H1 (cell line): ENCODE measurements at regions not wholly inside any gene's neighbourhood (a gene's known extent, or its start where the extent isn't known, plus 50 kb on each side); places are given as distances from the start of the nearest gene placed in this dataset.

Source experiments
- CTCF ChIA-PET: fragments of 300-600 bp; sonication (Branson Sonifier 250); formaldehyde crosslinking; loops from one replicate; lab custom pipeline; 2021; ENCODE audit not compliant: partially characterized antibody; lab: Charles Lee
- POLR2A ChIA-PET: fragments of 300-600 bp; sonication (Branson Sonifier 250); formaldehyde crosslinking; loops from one replicate; lab custom pipeline; 2021; ENCODE audit warnings: inconsistent platforms; ENCODE audit not compliant: partially characterized antibody; lab: Charles Lee
- DNase-seq, 2 experiments: peaks; one replicate each; pipeline versions ENCODE4 v3.0.0 to v3.0.0-alpha.2; 2010 to 2022; ENCODE audit warnings: low spot score in 2 of 2, low read depth in 1 of 2, mixed read lengths in 1 of 2
- FAIRE-seq: peaks from 2 replicates; lab custom pipeline; 2011; peaks lifted over from hg19 to GRCh38; lab: Jason Lieb, UNC
- H2AFZ ChIP-seq: 2 replicates; pipeline ENCODE4 v1.8.1; 2012; ENCODE audit warnings: low read length, inconsistent platforms
- H2AK5ac ChIP-seq: 2 replicates; pipeline ENCODE4 v1.6.1; 2013; ENCODE audit warnings: low read depth, low read length
- H2BK120ac ChIP-seq: replicated peaks from 2 replicates; pipeline ENCODE3; 2013; ENCODE audit warnings: low read depth, low read length, inconsistent platforms
- H2BK12ac ChIP-seq: 2 replicates; pipeline ENCODE4 v1.6.1; 2013; ENCODE audit warnings: low read depth, low read length
- H2BK15ac ChIP-seq: 2 replicates; pipeline ENCODE4 v1.6.1; 2013; ENCODE audit warnings: low read length
- H2BK20ac ChIP-seq: 2 replicates; pipeline ENCODE4 v1.6.1; 2013; ENCODE audit warnings: low read length
- H2BK5ac ChIP-seq: 2 replicates; pipeline ENCODE4 v1.6.1; 2013; ENCODE audit warnings: low read depth, low read length
- H3K14ac ChIP-seq: 2 replicates; pipeline ENCODE4 v1.6.1; 2013; ENCODE audit warnings: inconsistent platforms; ENCODE audit not compliant: insufficient read length
- H3K18ac ChIP-seq: 2 replicates; pipeline ENCODE4 v1.6.1; 2013; ENCODE audit warnings: low read length; ENCODE audit errors: extremely low read depth
- H3K23ac ChIP-seq: 2 replicates; pipeline ENCODE4 v1.6.1; 2013; ENCODE audit warnings: inconsistent platforms; ENCODE audit not compliant: insufficient read length
- H3K23me2 ChIP-seq: 2 replicates; pipeline ENCODE4 v1.6.1; 2013; ENCODE audit warnings: low read depth, low read length
- H3K27ac ChIP-seq: 2 replicates; pipeline ENCODE4 v1.6.1; 2011; ENCODE audit warnings: low read depth, low read length, inconsistent platforms
- H3K27me3 ChIP-seq, 4 experiments: replicated peaks in 1 of 4; 1 replicate in 1 of 4; 2 replicates in 3 of 4; pipeline versions ENCODE4 v1.6.1 to v1.8.1; 2011 to 2013; ENCODE audit warnings: low read length in 3 of 4, mild to moderate bottlenecking in 3 of 4, inconsistent platforms in 2 of 4, mixed read lengths in 2 of 4, moderate library complexity in 1 of 4; ENCODE audit not compliant: control insufficient read depth in 3 of 4, insufficient read depth in 3 of 4; ENCODE audit errors: extremely low read depth in 1 of 4
- H3K36me3 ChIP-seq, 4 experiments: 2 replicates each; pipeline versions ENCODE4 v1.6.1 to v1.8.1; 2011 to 2013; ENCODE audit warnings: mild to moderate bottlenecking in 4 of 4, low read length in 3 of 4, moderate library complexity in 2 of 4, control low read depth in 1 of 4, inconsistent platforms in 1 of 4; ENCODE audit not compliant: insufficient read depth in 4 of 4, control insufficient read depth in 2 of 4
- H3K4ac ChIP-seq: replicated peaks from 2 replicates; pipeline ENCODE3; 2013; ENCODE audit warnings: low read length, low read depth, mixed read lengths, inconsistent platforms; ENCODE audit not compliant: insufficient read length
- H3K4me1 ChIP-seq, 4 experiments: replicated peaks in 1 of 4; 1 replicate in 1 of 4; 2 replicates in 3 of 4; pipeline versions ENCODE4 v1.6.1 to v1.8.1; 2011 to 2013; ENCODE audit warnings: low read length in 3 of 4, inconsistent platforms in 2 of 4, mixed read lengths in 1 of 4; ENCODE audit not compliant: insufficient read depth in 4 of 4, control insufficient read depth in 3 of 4
- H3K4me2 ChIP-seq, 2 experiments: 2 replicates each; pipeline versions ENCODE4 v1.6.1 to v1.8.1; 2011 to 2013; ENCODE audit warnings: low read depth in 2 of 2, low read length in 2 of 2, control low read depth in 1 of 2, inconsistent platforms in 1 of 2, mild to moderate bottlenecking in 1 of 2; ENCODE audit not compliant: insufficient read depth in 1 of 2
- H3K4me3 ChIP-seq, 4 experiments: fragments of 200-600, 300-600 bp in 1 of 4; sonication (generic), shearing (Covaris generic), sonication (Bioruptor Twin) in 1 of 4; 2 replicates each; pipeline versions ENCODE4 v1.5.1 to v1.8.1; 2011 to 2016; ENCODE audit warnings: low read length in 4 of 4, low read depth in 3 of 4, control low read depth in 2 of 4, inconsistent platforms in 2 of 4, mild to moderate bottlenecking in 2 of 4, mixed read lengths in 1 of 4, moderate library complexity in 1 of 4; ENCODE audit not compliant: insufficient read depth in 2 of 4; ENCODE audit errors: extremely low read depth in 1 of 4
- H3K56ac ChIP-seq: replicated peaks from 2 replicates; pipeline ENCODE3; 2013; ENCODE audit warnings: low read depth, mild to moderate bottlenecking, mixed read lengths, low read length, inconsistent platforms; ENCODE audit not compliant: insufficient read length
- H3K79me1 ChIP-seq: 2 replicates; pipeline ENCODE4 v1.6.1; 2013; ENCODE audit warnings: low read depth, low read length, control low read depth
- H3K79me2 ChIP-seq, 2 experiments: 2 replicates each; pipeline versions ENCODE4 v1.6.1 to v1.8.1; 2012 to 2013; ENCODE audit warnings: low read length in 2 of 2, mild to moderate bottlenecking in 2 of 2, inconsistent platforms in 1 of 2; ENCODE audit not compliant: insufficient read depth in 2 of 2, control insufficient read depth in 1 of 2
- H3K9ac ChIP-seq, 4 experiments: replicated peaks in 1 of 4; 1 replicate in 1 of 4; 2 replicates in 3 of 4; pipeline versions ENCODE4 v1.6.1 to v1.8.1; 2011 to 2013; ENCODE audit warnings: low read depth in 3 of 4, low read length in 3 of 4, control low read depth in 2 of 4, mild to moderate bottlenecking in 2 of 4, moderate library complexity in 2 of 4, inconsistent platforms in 1 of 4; ENCODE audit errors: extremely low read depth in 1 of 4
- H3K9me3 ChIP-seq, 2 experiments: 2 replicates each; pipeline versions ENCODE4 v1.6.1 to v1.8.1; 2012 to 2013; ENCODE audit warnings: mild to moderate bottlenecking in 2 of 2, moderate library complexity in 2 of 2, control low read depth in 1 of 2, inconsistent platforms in 1 of 2, low read depth in 1 of 2, low read length in 1 of 2, mixed read lengths in 1 of 2; ENCODE audit not compliant: insufficient read depth in 2 of 2
- H4K20me1 ChIP-seq, 2 experiments: replicated peaks in 1 of 2; 2 replicates each; pipeline versions ENCODE3 to v1.8.1; 2011 to 2013; ENCODE audit warnings: inconsistent platforms in 2 of 2, low read length in 2 of 2, mild to moderate bottlenecking in 1 of 2; ENCODE audit not compliant: insufficient read depth in 2 of 2, control insufficient read depth in 1 of 2
- H4K5ac ChIP-seq: 2 replicates; pipeline ENCODE4 v1.6.1; 2013; ENCODE audit warnings: low read length, low read depth, mixed read lengths, inconsistent platforms; ENCODE audit not compliant: insufficient read length
- H4K8ac ChIP-seq: 2 replicates; pipeline ENCODE4 v1.8.0; 2013; ENCODE audit warnings: mild to moderate bottlenecking, moderate library complexity, low read length, inconsistent platforms; ENCODE audit not compliant: insufficient read depth; ENCODE audit errors: extremely low read depth
- H4K91ac ChIP-seq: replicated peaks from 2 replicates; pipeline ENCODE3; 2013; ENCODE audit warnings: low read length, mixed read lengths, inconsistent platforms; ENCODE audit not compliant: insufficient read length
- JUND ChIP-seq: IDR thresholded peaks from 2 replicates; pipeline ENCODE4 v1.6.1; 2011; ENCODE audit warnings: mild to moderate bottlenecking, improper control_type of control experiment, low read length
- MAFK ChIP-seq: IDR thresholded peaks from 2 replicates; pipeline ENCODE4 v1.6.1; 2012; ENCODE audit warnings: low read depth, mild to moderate bottlenecking, improper control_type of control experiment, low read length
- TAF1 ChIP-seq: IDR thresholded peaks from 2 replicates; pipeline ENCODE4 v1.6.1; 2011; ENCODE audit warnings: mild to moderate bottlenecking, low read depth, low read length
- WGBS, 2 experiments: shearing (Covaris generic) in 1 of 2; methylation state at CpG; one replicate each; pipeline versions ENCODE4 v1.1.6 to v1.1.7; 2013 to 2015; ENCODE audit warnings: low lambda C conversion rate in 2 of 2, mixed read lengths in 2 of 2, inconsistent platforms in 1 of 2, low coverage in 1 of 2, missing lambda C conversion rate in 1 of 2; ENCODE audit not compliant: insufficient replicate concordance in 2 of 2, insufficient coverage in 1 of 2, insufficient read length in 1 of 2; ENCODE audit errors: extremely low coverage in 1 of 2, missing lambda C conversion rate in 1 of 2; 5-methylcytosine and 5-hydroxymethylcytosine counted together

DNA sequence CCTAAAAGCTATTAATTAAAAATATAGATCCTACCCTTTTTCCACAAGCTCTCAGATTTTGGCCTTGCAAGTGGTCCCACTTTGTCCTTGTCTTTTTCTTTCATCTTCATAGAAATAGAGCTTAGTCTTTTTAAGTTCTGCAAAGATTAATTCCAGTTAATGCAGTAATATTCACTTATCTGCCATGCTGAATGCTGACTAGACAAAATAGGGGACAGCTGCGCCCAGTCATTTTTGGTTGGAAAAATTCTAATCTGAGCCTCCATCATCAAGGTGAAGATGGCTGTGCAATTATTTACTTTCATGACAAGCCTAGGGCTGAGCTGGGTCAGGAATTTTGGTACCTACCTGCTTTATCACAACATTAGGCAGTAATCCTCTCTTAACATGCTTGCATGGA, 241.3 kb upstream of the CXorf66 start:
- no peak overlapping the region for H3K56ac ChIP-seq
- no peak overlapping the region for H2AFZ ChIP-seq
- H2BK5ac ChIP-seq, result no peak overlapping the region

More for the DNA sequence above, 241.3 kb upstream of the CXorf66 start:
- H3K4me2 ChIP-seq, result no peak overlapping the region
- no peak overlapping the region for H2BK120ac ChIP-seq
- DNase-seq (no peak), FAIRE-seq (no peak)
- POLR2A ChIA-PET, result no interaction called here
- H3K79me2 ChIP-seq, result no peaks in the 10 kb centered on the region
- H2BK15ac ChIP-seq, result no peak overlapping the region
- H3K14ac ChIP-seq, result no peak overlapping the region
- H3K9ac ChIP-seq, result no peak overlapping the region
- no peak overlapping the region for H3K23ac ChIP-seq
- H3K4ac ChIP-seq, result no peak overlapping the region
- no peaks in the 10 kb centered on the region for H3K23me2 ChIP-seq
- H3K18ac ChIP-seq, result no peak overlapping the region
- WGBS, 2 experiments, result 78% methylated on average over 1 of the region's 1 CpG; no CpG with 5 or more reads in 1 of the 2 experiments
- no peak overlapping the region for H4K5ac ChIP-seq
- TF ChIP-seq MAFK, result peak; percentile 57
- no peak for TF ChIP-seq TAF1
- TF ChIP-seq JUND, result no peak
- H3K9me3 ChIP-seq, result no peaks in the 10 kb centered on the region
- no peak overlapping the region for H2BK20ac ChIP-seq
- H3K27ac ChIP-seq, result no peak overlapping the region
- no peaks in the 10 kb centered on the region for H3K27me3 ChIP-seq
- H3K79me1 ChIP-seq, result no peaks in the 10 kb centered on the region
- H4K91ac ChIP-seq, result no peak overlapping the region
- H3K4me3 ChIP-seq, result no peak overlapping the region
- no peaks in the 10 kb centered on the region for H3K36me3 ChIP-seq
- CTCF ChIA-PET, result no interaction called here
- no peaks in the 10 kb centered on the region for H3K4me1 ChIP-seq
- no peak overlapping the region for H2AK5ac ChIP-seq
- no peak overlapping the region for H2BK12ac ChIP-seq
- no peak overlapping the region for H4K8ac ChIP-seq
- no peaks in the 10 kb centered on the region for H4K20me1 ChIP-seq
